HG03039 (cell line): ENCODE measurements at regions not wholly inside any gene's neighbourhood (a gene's known extent, or its start where the extent isn't known, plus 50 kb on each side); places are given as distances from the start of the nearest gene placed in this dataset.

Experiments
- ATAC-seq: cut with Tn5 transposase; IDR thresholded peaks from one replicate; pipeline ENCODE4 v1.9.1; 2021; ENCODE audit warnings: mild to moderate bottlenecking, moderate library complexity; ENCODE audit not compliant: unreplicated experiment

DNA sequence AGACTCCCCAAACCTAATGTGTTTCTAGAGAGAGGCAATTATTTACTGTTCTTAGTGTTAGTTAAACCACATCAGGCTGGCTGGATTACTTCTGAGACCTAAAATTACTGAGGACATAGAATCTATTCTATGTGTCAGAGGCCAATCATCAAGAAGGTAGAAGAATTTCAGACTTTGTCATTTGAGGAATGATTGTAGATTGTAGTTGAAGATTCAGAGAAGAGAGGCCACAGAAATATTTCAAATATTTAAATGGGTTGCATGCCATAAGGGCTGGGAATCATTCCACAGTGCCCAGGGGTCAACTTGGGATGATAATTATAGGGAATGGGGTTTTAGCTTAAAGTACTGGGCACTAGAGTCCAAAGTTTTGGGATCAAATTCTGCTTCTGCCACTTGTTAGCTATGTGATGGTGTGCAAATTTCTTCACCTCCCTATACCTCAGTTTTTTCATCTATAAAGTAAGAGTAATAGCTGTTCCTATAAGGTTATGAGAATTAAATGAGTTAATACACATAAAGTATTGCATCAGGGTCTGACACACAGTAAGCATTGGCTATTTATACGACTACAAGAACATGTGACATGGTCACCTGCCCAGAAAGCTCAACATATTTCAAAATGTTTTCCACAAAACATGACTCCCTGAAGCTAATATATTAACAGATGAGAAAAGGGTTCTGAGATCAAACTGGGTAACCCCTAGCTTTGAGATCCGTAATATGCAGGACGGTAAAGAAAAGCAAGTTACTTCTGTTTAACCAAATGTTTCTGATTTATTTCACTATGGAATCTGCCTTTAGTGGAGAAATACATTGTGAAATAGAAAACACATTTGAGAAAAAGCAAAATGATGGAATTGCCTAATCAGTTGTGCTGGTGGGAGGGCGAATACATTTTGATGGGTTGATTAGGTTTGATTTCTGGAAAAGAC, 69.7 kb upstream of the SPAG17 start:
- ATAC-seq, result no peak

DNA sequence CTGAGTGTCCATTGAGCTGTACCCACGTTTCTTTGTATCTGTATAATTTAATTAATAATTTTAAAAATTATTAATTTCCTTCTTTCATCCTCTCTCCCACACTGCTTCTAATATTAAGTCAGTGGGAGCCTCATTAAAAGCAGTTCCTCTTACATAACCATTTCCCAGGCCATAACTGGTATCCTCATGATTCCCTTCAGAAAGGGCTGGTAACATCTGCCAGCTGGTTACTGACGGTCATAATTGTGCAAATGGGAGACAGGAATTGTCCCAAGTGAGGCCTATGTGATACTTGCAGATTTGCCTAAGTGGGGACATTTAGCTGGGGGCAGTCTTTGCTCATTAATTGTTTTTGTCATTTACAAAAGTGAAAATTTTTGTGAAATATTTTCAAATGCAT, 69.0 kb upstream of the SPAG17 start:
- no peak for ATAC-seq

DNA sequence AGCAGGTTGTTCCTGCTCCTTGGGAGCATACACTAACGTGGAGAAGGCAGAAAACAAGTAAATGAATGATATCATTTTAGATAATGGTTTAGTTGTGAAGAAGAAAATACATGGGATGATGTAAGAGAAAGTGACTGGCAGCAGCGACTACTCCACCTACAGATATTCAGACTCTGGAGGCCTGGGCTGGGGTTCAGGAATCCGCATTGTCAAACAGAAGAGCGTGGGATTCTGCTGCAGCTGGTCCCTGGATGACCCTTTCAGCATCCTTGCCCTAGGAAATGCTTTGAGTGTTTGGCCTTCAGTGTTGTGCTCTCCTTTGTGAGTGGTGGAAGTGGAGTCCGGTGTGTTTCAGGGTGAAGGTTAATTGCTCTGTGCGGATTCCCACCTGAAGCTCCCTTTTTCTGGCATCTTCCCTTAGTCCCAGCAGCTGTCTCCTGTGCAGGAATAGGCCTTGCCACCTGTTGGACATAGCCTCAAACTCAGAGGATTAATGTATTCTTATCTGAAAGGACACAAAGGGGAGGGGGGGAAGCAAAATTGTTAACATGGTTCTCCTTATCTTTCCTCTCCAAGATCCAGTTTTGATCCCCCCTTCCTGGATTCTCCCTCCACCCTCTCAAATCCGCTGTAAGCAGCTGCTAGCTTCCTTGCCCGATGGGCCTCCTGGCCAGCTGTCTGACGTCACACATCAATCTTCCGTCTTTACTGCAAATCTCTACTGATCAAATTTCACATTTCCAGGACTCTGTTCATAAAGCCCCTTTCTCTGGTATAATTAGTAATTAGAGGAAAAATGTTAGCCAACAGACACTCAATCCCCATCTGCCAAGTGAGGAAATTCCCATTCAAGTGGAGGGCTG, 68.3 kb upstream of the SPAG17 start:
- ATAC-seq, result no peak

DNA sequence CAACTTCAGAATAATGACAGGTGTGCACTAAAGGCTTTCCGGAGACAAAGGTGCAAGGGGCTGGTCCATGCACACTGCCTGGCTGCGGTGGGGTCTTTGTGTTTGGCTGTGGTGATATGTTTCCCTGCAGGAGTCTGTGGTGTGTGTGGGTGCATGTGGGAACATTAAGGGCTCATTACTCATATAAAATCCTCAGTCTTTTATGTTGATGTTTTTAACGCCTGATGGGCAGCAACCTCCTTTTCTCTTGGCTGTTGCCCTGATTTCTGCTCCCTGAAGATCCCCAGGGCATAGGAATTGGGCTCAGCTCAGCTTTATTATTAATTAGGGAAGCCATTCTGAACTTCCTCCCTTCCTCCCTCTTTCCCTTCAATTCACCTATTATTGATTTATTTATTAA, 67.6 kb upstream of the SPAG17 start:
- ATAC-seq, result no peak

DNA sequence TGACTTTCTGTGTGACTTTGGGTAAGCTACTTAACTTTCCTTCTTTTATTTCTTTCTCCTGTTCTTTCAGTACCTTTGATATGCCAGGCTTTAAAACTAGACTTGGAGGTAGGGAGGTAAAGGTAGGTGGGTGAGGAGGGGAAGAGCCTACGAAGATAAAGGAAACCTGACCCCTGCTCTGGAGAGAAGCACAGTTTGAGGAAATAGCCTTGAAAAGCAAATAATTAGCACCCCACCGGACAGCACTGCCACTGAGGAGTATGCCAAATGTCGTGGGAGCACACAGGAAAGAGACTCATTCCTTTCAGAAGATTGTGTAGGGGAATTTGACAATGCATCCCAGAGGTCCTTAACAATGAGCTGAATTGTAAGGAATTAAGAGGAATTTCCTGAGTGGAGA, 65.2 kb upstream of the SPAG17 start:
- no peak for ATAC-seq

DNA sequence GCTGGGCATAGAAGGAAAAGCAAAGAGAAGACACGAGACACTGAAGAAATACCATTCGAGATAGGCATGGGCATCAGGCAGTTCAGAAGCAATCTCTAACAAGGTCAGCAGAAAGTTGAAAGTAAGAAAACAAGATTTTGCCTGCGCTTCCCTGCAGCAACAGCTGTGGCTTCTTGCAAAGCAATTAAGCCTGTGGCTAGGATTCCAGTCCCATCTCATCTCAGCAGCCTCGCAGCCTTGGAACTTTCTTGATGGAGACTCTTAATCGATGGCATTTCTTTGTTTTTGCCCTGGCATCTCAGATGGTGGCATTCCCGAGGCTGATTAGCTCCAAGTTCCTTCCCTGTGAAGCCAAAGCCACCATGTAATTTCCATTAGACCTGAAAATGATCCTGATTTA, 64.6 kb upstream of the SPAG17 start:
- no peak for ATAC-seq

DNA sequence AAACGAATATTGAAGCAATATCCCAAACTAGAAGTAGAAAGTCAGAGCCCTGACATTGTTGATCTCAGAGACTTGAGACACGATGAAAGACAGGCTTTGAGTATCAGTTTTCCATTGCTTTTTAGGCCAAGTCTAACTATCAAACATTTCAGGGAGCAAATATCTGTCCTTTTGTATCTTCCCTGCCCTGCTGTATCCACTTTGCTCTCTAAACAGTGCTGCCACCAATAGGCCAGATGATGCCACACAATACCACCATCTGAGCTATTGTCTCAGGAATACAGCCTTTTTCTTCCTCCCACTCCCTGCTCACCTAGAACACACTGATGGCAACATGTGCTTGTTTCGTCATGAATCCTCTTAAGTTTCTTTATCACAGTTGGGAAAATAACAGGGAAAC, 62.6 kb upstream of the SPAG17 start:
- no peak for ATAC-seq

DNA sequence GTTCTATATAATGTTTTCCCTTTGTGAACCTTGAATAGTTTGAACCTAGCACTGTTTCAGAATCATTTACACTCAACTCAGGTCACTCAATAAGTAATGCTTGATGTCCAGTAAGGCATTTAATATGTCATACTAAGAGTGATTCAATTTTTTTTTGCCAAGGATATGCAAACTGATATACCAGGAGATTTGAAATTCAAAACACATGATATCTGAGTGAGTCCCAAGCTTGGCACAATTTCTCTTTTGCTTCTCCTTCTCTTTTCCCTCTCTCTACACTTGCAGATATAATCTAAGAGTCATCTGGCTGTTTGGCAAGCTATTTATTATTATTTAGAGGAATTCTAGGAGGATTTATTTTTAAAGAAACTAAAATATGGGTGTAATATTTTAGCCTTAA, 61.6 kb upstream of the SPAG17 start:
- no peak for ATAC-seq

DNA sequence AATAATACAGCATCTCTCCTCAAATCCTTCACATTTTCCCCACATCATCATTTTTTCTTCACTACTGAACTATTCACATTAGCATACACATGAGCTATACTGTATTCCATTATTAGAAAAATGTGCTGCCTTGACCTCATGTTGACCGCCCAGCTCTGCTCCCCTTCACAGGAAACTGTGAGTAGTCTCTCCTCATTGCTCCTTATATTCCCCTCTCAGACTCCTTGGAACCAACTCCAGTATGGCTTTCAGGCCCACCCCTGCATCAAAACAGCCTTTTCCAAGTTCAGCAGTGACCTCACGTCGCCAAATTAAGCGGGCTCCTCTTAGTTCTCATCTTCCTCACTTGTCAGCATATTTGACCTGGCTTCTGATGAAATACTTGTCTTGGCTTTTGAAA, 59.2 kb upstream of the SPAG17 start:
- no peak for ATAC-seq

DNA sequence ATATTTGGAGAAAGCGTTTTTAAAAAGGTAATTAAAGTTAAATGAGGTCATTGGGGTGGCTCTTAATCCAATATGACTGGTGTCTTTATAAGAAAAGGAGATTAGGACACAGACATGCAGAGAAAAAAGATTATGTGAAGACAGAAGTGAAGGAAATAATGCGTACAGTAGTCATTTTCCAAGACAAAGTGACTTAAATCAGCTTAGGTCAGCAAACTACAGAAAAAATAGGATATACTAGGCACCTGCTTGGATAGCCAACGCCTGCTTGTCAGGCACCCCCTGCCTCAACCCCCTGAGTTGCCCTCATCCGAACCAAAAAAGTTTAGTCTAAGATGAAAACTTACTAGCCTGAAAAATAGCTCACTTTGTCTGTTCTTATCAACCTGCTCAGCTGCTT, 58.2 kb upstream of the SPAG17 start:
- no peak for ATAC-seq
